ENCODE measurements at regions not wholly inside any gene's neighbourhood (a gene's known extent, or its start where the extent isn't known, plus 50 kb on each side); places are given as distances from the start of the nearest gene placed in this dataset.

- TF ChIP-seq CTCF (IDR thresholded peaks at IDR 0.05): no peak
- no peak for TF ChIP-seq EZH2 (IDR thresholded peaks at IDR 0.05; ENCODE audit: borderline replicate concordance, insufficient read depth, low read depth, low read length, poor library complexity, severe bottlenecking)
These were observed 169.7 kb downstream of the YTHDC2 start for GRCh38 chr5:113683211-113683610.

Data from B cell (primary cell).